Liver (tissue), 8 donors: ENCODE measurements at regions not wholly inside any gene's neighbourhood (a gene's known extent, or its start where the extent isn't known, plus 50 kb on each side); places are given as distances from the start of the nearest gene placed in this dataset.
"Not testable (repeated sequence)": the region's sequence is repeated elsewhere in the genome, so short reads cannot be mapped to it uniquely, and the experiment has no call there.

Experiments used
- DNase-seq: peaks from one replicate; pipeline ENCODE4 v3.0.0-alpha.2; 2017; ENCODE audit warnings: low spot score
- H3K27ac ChIP-seq, 2 donors: one replicate each; pipeline ENCODE4 v1.7.0; 2013; ENCODE audit warnings: inconsistent platforms in 2 of 2, low read length in 2 of 2, control low read depth in 1 of 2, low read depth in 1 of 2, mild to moderate bottlenecking in 1 of 2
- H3K27me3 ChIP-seq, 4 donors: one replicate each; pipeline versions ENCODE4 v1.6.1 to v1.7.0; 2013; ENCODE audit warnings: low read length in 3 of 4, inconsistent platforms in 1 of 4, mild to moderate bottlenecking in 1 of 4, moderate library complexity in 1 of 4; ENCODE audit not compliant: control insufficient read depth in 4 of 4, insufficient read depth in 4 of 4
- H3K36me3 ChIP-seq, 4 donors: one replicate each; pipeline versions ENCODE4 v1.6.1 to v1.7.0; 2013; ENCODE audit warnings: low read length in 3 of 4, mild to moderate bottlenecking in 3 of 4, low read depth in 1 of 4, moderate library complexity in 1 of 4; ENCODE audit not compliant: control insufficient read depth in 4 of 4, insufficient read depth in 3 of 4
- H3K4me1 ChIP-seq, 4 donors: one replicate each; pipeline versions ENCODE4 v1.6.1 to v1.7.0; 2013; ENCODE audit warnings: low read length in 3 of 4, mild to moderate bottlenecking in 3 of 4, moderate library complexity in 1 of 4; ENCODE audit not compliant: control insufficient read depth in 4 of 4, insufficient read depth in 4 of 4
- H3K4me3 ChIP-seq, 3 donors: one replicate each; pipeline versions ENCODE4 v1.6.1 to v1.7.0; 2013; ENCODE audit warnings: low read length in 3 of 3, control low read depth in 1 of 3, low read depth in 1 of 3, mild to moderate bottlenecking in 1 of 3
- H3K9ac ChIP-seq, 2 donors: one replicate each; pipeline ENCODE4 v1.7.0; 2013; ENCODE audit warnings: low read length in 2 of 2, mild to moderate bottlenecking in 2 of 2, moderate library complexity in 2 of 2, control low read depth in 1 of 2, low read depth in 1 of 2
- H3K9me3 ChIP-seq, 4 donors: one replicate each; pipeline versions ENCODE4 v1.6.1 to v1.7.0; 2013; ENCODE audit warnings: low read length in 3 of 4; ENCODE audit not compliant: control insufficient read depth in 4 of 4
- CTCF ChIP-seq: fragments of 150-350 bp; IDR thresholded peaks from 2 replicates; pipeline ENCODE4 v1.5.1; 2017; ENCODE audit warnings: improper control_type of control experiment, low read depth, low read length; ENCODE audit not compliant: missing input control
- EGR1 ChIP-seq, 2 donors: IDR thresholded peaks; 2 replicates each; pipeline ENCODE4 v1.6.1; 2016 to 2018; ENCODE audit warnings: antibody characterized with exemption in 2 of 2, low read depth in 2 of 2
- FOXA1 ChIP-seq: IDR thresholded peaks from 2 replicates; pipeline ENCODE4 v1.6.1; 2016; ENCODE audit warnings: antibody characterized with exemption
- FOXA2 ChIP-seq: IDR thresholded peaks from 2 replicates; pipeline ENCODE4 v1.6.1; 2016; ENCODE audit warnings: antibody characterized with exemption
- GABPA ChIP-seq, 2 donors: IDR thresholded peaks in 1 of 2; conservative IDR thresholded peaks in 1 of 2; 2 replicates each; pipeline ENCODE4 v1.6.1; 2016; ENCODE audit warnings: antibody characterized with exemption in 2 of 2, mild to moderate bottlenecking in 1 of 2, moderate library complexity in 1 of 2
- HNF4A ChIP-seq, 2 donors: conservative IDR thresholded peaks; 2 replicates each; pipeline ENCODE4 v1.6.1; 2016; ENCODE audit warnings: antibody characterized with exemption in 2 of 2, mild to moderate bottlenecking in 2 of 2
- HNF4G ChIP-seq: IDR thresholded peaks from 2 replicates; pipeline ENCODE4 v1.6.1; 2016; ENCODE audit warnings: antibody characterized with exemption
- JUND ChIP-seq, 2 donors: IDR thresholded peaks; 2 replicates each; pipeline ENCODE4 v1.6.1; 2016; ENCODE audit warnings: antibody characterized with exemption in 2 of 2
- NR2F2 ChIP-seq: IDR thresholded peaks from 2 replicates; pipeline ENCODE4 v1.6.1; 2016; ENCODE audit warnings: antibody characterized with exemption
- RAD21 ChIP-seq, 2 donors: IDR thresholded peaks; 2 replicates each; pipeline ENCODE4 v1.6.1; 2016; ENCODE audit warnings: antibody characterized with exemption in 2 of 2, mild to moderate bottlenecking in 2 of 2
- RXRA ChIP-seq, 2 donors: IDR thresholded peaks; 2 replicates each; pipeline ENCODE4 v1.6.1; 2017 to 2018; ENCODE audit warnings: antibody characterized with exemption in 2 of 2, mild to moderate bottlenecking in 1 of 2
- SP1 ChIP-seq: IDR thresholded peaks from 2 replicates; pipeline ENCODE4 v1.6.1; 2018; ENCODE audit warnings: antibody characterized with exemption, mild to moderate bottlenecking
- TAF1 ChIP-seq: conservative IDR thresholded peaks from 2 replicates; pipeline ENCODE4 v1.6.1; 2016; ENCODE audit warnings: antibody characterized with exemption, mild to moderate bottlenecking
- YY1 ChIP-seq: IDR thresholded peaks from 2 replicates; pipeline ENCODE4 v1.6.1; 2016; ENCODE audit warnings: antibody characterized with exemption, mild to moderate bottlenecking
- ZBTB33 ChIP-seq: IDR thresholded peaks from 2 replicates; pipeline ENCODE4 v1.6.1; 2016; ENCODE audit warnings: antibody characterized with exemption
- WGBS: extraction: QIAGEN DNeasy Blood & Tissue Kit; methylation state at CpG from one replicate; pipeline ENCODE4 v1.1.7; 2013; 5-methylcytosine and 5-hydroxymethylcytosine counted together
- TF ChIP-seq, protein P1 (sequence below): IDR thresholded peaks from 2 replicates; pipeline ENCODE4 v1.6.1; 2016; ENCODE audit warnings: antibody characterized with exemption, mild to moderate bottlenecking
- TF ChIP-seq, protein P2 (sequence below): IDR thresholded peaks from 2 replicates; pipeline ENCODE4 v1.6.1; 2016; ENCODE audit warnings: antibody characterized with exemption
- TF ChIP-seq, protein P3 (sequence below): IDR thresholded peaks from 2 replicates; pipeline ENCODE4 v1.6.1; 2016; ENCODE audit warnings: antibody characterized with exemption
- donor health status: healthy.
- donor health status: healthy.
- donor health status: healthy.
- donor health status: healthy.
- donor health status: healthy.

DNA sequence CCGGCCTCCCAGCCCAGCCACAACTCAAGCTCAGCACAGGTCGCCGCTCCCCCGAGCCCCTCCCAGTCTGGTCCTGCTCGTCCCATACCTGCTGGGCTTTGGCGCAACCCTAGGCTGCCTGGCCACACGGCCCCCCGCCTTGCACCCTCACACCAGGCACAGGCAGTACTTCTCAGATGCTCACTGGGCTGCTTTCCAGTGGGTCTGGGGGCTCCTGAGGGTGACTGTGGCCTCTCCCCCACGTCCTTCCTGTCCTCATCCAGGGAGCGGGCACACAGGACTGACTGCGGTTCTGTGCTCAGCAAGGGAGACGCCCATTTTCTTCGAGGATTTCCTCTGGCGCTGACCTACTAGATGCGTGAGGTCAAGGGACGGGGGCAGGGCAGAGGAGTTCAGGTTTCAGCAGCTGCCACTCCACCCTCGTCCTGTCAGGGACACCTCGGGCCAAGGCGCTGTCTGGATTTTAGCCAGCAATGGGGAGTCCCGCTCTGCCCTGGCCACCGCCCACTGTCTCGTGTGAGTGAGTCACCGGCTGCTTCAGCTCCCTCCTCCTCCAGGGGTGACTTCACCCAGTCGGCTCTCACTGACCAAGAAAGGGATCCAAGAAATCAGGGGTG, 115.8 kb downstream of the NPIPB11 start:
- no peak overlapping the region for H3K9ac ChIP-seq

GRCh38 chr16:29289516-29290239, 116.8 kb downstream of the NPIPB11 start:
- not testable (repeated sequence) for DNase-seq, H3K9ac ChIP-seq, H3K9me3 ChIP-seq, H3K36me3 ChIP-seq, H3K4me3 ChIP-seq, H3K4me1 ChIP-seq, H3K27me3 ChIP-seq
- 90% methylated on average over 13 of the region's 13 CpGs for WGBS
- H3K27ac ChIP-seq, result peak overlapping the region; percentile 57 to 73

More for the DNA sequence above, 115.8 kb downstream of the NPIPB11 start:
- H3K4me1 ChIP-seq, result peaks cover 0 to 8% (median 4%) of the 10 kb centered on the region in 4 donors
- 40% methylated on average over 24 of the region's 24 CpGs for WGBS
- DNase-seq, result no peak
- TF ChIP-seq SP1, result no peak
- TF ChIP-seq CTCF, result no peak
- TF ChIP-seq HNF4A (conservative IDR thresholded peaks at IDR 0.05), result no peak
- TF ChIP-seq, protein P1, sequence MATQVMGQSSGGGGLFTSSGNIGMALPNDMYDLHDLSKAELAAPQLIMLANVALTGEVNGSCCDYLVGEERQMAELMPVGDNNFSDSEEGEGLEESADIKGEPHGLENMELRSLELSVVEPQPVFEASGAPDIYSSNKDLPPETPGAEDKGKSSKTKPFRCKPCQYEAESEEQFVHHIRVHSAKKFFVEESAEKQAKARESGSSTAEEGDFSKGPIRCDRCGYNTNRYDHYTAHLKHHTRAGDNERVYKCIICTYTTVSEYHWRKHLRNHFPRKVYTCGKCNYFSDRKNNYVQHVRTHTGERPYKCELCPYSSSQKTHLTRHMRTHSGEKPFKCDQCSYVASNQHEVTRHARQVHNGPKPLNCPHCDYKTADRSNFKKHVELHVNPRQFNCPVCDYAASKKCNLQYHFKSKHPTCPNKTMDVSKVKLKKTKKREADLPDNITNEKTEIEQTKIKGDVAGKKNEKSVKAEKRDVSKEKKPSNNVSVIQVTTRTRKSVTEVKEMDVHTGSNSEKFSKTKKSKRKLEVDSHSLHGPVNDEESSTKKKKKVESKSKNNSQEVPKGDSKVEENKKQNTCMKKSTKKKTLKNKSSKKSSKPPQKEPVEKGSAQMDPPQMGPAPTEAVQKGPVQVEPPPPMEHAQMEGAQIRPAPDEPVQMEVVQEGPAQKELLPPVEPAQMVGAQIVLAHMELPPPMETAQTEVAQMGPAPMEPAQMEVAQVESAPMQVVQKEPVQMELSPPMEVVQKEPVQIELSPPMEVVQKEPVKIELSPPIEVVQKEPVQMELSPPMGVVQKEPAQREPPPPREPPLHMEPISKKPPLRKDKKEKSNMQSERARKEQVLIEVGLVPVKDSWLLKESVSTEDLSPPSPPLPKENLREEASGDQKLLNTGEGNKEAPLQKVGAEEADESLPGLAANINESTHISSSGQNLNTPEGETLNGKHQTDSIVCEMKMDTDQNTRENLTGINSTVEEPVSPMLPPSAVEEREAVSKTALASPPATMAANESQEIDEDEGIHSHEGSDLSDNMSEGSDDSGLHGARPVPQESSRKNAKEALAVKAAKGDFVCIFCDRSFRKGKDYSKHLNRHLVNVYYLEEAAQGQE, result no peak
- TF ChIP-seq GABPA (IDR thresholded peaks at IDR 0.05 in 1 of 2, conservative IDR thresholded peaks at IDR 0.05 in 1 of 2), result no peak
- no peak for TF ChIP-seq EGR1 (IDR thresholded peaks at IDR 0.05; ENCODE audit: low read depth in 2 of 2)
- TF ChIP-seq TAF1, result no peak
- peak; percentile 43 to 53 for TF ChIP-seq RXRA (IDR thresholded peaks at IDR 0.05)
- peak in 1 of 2 donors; percentile 10 for TF ChIP-seq RAD21 (IDR thresholded peaks at IDR 0.05)
- peak; percentile 86 for TF ChIP-seq NR2F2
- TF ChIP-seq FOXA2, result no peak
- no peak for TF ChIP-seq ZBTB33
- TF ChIP-seq YY1, result peak; percentile 46
- TF ChIP-seq, protein P2, sequence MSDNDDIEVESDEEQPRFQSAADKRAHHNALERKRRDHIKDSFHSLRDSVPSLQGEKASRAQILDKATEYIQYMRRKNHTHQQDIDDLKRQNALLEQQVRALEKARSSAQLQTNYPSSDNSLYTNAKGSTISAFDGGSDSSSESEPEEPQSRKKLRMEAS, result no peak
- no peak for TF ChIP-seq FOXA1
- TF ChIP-seq JUND (IDR thresholded peaks at IDR 0.05), result peak; percentile 83 to 90
- TF ChIP-seq HNF4G, result no peak
- TF ChIP-seq, protein P3, sequence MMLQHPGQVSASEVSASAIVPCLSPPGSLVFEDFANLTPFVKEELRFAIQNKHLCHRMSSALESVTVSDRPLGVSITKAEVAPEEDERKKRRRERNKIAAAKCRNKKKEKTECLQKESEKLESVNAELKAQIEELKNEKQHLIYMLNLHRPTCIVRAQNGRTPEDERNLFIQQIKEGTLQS, result peak; percentile 10
- no peaks in the 10 kb centered on the region for H3K9me3 ChIP-seq
- H3K36me3 ChIP-seq, result peaks cover 0 to 2% (median 0%) of the 10 kb centered on the region in 4 donors
- no peak overlapping the region for H3K4me3 ChIP-seq
- no peaks in the 10 kb centered on the region for H3K27me3 ChIP-seq
- peak overlapping the region; percentile 49 to 73 for H3K27ac ChIP-seq
